HG03175 (cell line): ENCODE measurements at regions not wholly inside any gene's neighbourhood (a gene's known extent, or its start where the extent isn't known, plus 50 kb on each side); places are given as distances from the start of the nearest gene placed in this dataset.

Experiments
- ATAC-seq: cut with Tn5 transposase; IDR thresholded peaks from one replicate; pipeline ENCODE4 v1.9.1; 2021; ENCODE audit warnings: mild to moderate bottlenecking, moderate library complexity; ENCODE audit not compliant: unreplicated experiment

DNA sequence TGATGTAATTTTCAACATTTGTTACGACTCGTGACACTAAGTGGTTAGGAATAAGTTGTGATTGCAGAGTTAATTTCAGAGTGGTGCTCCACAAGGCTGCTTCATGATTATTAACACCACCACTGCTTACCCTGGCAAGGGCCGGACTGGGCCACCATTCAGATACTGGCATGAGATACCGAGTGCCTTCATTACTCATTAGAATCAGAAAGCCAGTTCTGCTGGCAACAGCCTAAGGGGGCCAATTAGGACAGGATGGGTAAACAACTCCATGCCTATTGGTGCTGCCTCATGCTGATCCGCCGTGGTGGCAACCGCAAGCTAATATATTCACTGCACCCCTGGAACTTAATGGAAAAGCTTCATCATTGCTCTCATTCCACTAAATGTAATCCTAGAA, 575.1 kb downstream of the EFNB2 start:
- no peak for ATAC-seq

DNA sequence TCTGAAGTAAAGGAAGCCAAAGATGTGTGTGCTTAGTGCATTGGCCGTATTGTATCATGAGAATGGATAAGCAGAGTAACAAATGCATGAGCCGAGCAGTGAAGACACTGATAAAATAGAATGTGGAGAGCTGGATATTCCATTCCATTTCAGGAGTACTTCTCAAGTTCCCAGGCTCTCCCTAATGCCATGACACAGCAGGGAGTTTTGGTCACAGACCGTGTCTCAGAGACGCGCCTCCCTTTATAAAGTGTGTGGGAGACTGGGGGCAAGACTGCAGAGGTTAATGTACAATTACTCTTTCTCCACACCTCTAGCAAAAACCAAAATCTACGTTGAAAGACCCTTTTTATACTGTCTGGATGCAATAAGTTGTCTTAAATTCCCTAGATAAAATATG, 575.6 kb downstream of the EFNB2 start:
- no peak for ATAC-seq

DNA sequence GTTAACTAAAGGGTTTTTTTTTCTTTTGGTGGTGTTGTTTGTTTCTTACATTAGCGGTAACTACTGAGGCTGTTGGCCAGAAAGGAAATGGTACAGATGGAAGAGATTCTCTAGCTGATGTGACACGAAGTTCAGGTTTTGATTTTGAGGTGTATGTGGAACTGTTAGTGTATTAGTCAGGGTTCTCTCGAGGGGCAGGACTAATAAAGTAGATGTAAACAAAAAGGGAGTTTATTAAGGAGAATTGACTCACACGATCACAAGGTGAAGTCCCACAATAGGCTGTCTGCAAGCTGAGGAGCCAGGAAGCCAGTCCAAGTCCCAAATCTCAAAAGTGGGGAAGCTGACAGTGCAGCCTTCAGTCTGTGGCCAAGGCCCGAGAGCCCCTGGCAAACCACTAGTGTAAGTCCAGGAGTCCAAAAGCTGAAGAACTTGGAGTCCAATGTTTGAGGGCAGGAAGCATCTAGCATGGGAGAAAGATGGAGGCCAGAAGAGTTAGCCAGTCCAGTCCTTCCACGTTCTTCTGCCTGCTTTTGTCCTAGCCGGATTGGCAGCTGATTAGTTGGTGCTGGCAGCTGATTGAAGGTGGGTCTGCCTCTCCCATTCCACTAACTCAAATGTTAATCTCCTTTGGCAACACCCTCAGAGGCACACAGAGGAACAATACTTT, 577.6 kb downstream of the EFNB2 start:
- ATAC-seq: no peak

DNA sequence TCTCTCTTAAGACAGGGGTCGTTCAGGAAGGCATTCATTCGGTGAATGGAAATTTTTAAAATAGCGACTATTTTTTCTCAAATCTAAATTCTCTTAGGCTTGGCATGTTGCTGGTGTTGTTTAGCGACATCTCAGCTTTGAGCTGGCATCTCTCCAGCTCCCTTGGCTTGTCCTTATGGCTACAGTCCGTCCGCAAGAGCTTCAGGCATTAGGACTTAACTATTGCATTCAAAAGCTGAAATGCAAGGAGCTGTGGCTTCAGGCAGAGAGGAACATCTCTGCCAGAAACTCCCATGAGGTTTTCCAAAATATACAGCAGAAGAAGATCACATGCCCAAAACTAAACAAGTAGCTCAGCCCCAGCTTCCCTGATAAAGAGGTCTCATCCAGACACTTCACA, 578.5 kb downstream of the EFNB2 start:
- ATAC-seq: no peak

DNA sequence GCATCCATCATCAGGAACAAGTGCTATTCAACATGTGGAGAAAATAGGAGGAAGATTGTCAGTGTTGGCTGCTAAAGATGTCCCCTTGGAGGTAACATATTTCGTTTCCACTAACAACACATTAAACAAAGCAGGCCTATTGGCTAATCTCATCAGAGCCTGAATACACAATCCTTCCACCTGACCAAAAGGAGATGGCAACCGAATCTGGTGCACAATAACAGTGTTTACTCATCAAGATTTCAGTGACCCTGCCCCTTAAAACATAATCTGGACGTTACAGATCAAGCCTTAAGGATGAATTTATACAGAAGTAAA, 582.5 kb downstream of the EFNB2 start:
- no peak for ATAC-seq

DNA sequence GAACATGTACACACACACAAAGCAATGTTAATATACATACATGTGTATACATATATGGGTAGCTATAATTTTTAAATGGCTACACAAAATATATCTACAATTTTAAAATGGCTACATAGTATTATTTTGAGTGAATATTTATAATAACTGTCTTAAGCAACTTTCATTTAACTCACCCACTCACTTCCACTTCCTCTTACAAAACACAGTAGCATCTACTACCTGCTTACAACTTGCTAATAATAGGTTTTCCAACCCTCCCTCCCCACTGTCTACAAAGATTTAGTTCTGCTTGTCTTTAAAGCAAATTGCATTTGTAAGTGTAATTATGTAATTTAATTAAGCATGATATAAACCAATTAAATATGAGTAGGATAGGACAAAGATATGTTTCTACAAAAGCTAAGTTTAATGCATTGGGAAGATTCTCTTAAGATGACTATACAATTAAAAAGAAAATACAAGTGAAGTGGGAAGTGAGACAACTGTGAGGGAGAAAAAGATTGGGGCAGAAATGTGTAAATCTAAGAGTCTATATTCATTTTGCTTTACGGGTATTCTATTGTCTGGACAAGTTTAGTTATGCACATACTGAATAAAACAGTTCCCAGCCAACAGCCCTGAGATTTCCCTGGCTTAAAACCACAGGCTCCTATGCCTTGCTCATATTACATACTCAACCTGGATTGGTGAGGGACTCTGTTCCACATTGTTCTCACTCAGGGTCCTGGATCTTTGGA, 583.1 kb downstream of the EFNB2 start:
- ATAC-seq: no peak

DNA sequence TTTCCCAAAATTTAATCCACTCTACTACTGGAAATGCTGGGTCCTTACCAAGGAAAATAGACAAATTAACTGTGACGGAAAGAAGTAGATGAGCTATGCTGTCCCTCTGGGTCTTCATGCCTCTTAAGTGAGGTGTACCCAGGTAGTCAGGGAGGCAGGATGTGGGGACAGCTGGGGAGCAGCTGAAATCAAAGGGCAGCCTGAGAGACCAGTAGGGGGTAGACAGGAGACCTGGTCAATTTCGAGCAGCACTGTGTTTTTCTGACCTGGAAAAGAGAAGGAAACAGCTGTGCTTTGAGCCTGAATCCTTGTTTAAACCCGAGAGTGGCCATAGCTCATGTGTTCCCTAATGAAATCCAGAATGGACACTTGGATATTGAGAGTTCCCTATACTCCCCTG, 587.3 kb downstream of the EFNB2 start:
- no peak for ATAC-seq

DNA sequence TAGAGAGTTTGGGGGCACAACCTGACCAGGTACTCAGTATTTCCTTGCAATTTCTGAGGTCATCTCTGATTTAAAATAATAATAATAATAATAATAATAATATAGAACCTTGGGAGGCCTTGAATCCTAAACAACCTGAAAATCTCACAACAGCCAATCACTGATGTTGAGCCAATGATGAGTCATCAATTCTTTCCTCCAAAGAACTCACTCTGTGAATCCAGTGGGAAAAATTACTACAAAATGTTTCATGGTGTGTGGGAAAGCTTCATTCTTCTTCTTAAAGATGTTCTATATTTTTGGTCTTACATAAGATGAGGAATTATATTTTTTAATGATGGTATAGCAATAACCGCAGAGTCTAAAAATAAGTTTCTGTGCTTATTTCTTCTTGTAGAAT, 594.6 kb downstream of the EFNB2 start:
- no peak for ATAC-seq

DNA sequence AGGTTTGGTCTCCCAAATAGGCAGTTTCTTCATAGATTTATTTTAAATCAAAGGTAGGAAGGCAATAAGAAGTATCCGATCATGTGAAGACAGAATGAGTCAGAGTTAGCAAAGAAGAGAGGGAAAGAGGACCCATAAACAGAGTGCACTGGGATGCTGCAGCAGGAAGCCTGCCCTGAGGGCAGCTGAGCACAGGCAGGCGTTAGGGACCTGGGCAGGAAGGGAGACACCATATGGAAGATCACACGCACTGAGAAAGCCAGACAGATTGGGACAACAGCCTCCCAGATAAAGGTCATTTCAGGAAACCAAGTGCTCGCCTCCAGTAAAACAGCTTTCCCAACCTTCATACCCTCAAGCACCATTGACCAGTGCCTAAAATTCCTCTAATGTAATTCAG, 598.0 kb downstream of the EFNB2 start:
- no peak for ATAC-seq

DNA sequence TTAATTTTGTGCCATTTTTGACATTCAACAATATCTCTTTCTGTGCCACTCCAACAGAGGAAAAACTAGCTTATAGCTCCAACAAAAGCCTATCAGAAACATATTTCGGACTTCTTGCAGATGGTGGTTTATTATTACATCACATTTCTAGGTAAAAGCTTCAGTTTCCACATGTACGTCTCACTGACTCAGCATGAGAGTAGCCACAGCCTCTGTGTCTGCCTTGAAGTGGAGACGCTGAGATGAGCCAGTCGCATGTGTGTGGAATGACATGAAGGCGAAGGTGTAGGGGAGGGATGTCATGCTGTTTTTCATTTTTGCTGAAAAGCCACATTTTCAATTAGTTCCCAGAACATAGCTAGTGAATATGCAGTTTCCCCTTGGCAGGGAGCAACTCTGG, 598.6 kb downstream of the EFNB2 start:
- no peak for ATAC-seq

DNA sequence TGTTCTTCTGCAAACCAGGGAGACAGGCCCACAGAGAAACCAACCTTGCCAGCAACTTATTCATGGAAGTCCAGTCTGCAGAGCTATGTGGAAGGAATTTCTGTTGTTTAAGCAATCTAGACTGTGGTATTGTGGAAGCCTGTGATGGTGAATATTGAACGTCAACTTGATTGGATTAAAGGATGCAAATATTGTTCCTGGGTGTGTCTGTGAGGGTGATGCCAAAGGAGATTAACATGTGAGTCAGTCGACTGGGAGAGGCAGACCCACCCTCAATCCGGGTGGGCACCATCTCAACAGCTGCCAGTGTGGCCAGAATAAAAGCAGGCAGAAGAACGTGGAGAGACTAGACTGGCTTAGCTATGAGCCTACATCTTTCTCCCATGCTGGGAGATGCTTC, 606.0 kb downstream of the EFNB2 start:
- ATAC-seq: no peak

DNA sequence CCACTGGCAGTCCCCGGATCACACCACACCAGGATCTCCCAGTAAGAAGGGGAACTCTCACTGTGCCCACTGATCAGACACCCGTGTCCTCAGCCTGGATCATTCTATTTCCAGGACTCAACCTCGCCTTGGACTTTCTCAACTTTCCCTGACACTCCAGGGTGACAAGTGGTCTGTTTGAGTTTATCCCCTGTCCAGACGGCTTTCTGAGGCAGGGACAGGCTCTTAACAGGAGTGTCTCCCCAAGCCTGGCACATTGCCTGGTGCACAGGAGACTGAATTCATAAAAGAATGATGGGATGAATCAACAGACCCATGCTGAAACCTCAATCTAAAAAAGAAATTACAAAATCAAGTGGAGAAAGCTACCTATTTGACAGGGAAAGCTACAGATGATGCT, 606.6 kb downstream of the EFNB2 start:
- ATAC-seq: no peak

DNA sequence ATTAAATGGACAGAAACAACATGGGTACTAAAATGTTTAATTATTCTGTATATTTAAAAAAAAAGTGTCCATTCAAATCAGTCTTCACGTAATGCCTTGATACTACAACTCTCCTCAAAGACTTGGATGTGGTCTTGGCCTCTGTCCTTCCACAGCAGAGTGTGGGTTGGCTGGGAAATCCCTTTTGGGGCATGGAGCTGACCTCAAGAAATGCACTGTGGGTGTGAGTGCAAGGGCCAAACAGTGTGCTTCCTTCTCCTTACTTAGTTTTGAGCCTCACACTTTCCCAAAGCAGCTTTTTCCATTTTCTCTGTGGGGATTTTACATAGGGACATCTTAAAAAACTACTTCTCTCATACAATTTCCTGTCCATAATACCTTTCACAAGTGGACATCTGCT, 607.4 kb downstream of the EFNB2 start:
- no peak for ATAC-seq

DNA sequence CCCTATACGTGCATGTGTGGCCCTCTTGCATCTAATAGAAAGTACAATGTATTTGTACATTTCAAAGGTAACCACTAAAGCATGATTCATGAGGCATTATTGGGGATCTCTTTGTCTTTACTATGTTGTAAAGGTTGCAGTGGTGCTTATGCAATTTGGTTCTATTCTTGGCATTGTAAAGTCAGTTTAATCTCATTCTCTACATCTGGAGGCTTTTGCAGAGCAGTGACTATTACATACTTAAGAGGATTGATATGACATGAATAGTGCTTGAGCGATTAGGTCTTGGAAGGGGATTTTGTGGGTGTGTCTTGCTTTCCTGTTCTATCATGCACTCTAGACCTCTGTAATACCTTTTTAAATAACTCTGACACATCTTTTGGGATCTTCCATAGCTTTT, 610.0 kb downstream of the EFNB2 start:
- no peak for ATAC-seq

DNA sequence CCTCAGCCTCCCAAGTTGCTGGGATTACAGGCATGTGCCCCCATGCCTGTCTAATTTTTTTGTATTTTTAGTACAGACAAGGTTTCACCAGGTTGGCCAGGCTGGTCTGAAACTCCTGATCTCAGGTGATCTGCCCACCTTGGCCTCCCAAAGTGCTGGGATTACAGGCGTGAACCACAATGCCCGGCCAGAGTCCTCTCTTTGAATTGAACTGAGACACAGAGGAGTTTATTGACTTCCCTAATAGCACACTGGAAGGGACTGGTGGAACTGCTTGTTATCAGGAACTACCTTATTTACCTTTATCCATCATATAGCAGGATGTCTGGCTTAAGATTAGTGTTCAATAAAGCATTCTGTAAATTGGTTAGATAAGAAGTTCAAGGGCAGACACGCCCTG, 613.8 kb downstream of the EFNB2 start:
- ATAC-seq: no peak

DNA sequence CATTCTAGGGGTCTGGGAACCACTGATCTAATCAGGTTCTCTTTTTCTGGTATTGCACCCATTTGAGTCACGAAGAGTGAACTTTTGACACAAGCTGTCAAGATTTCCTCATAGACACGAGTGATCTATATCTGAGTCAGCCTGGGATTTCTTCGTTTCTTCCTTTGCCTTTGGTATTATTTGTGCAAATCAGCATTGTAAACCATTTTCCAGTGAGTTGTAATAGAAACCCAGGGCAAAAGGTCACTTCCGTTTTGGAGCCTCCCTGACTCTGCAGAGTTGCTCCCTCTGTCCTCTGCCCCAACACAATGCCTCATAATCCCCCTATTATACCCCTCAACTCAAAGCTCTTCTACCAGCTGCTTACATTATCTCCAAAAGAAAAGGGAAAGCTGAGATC, 615.1 kb downstream of the EFNB2 start:
- ATAC-seq: no peak

DNA sequence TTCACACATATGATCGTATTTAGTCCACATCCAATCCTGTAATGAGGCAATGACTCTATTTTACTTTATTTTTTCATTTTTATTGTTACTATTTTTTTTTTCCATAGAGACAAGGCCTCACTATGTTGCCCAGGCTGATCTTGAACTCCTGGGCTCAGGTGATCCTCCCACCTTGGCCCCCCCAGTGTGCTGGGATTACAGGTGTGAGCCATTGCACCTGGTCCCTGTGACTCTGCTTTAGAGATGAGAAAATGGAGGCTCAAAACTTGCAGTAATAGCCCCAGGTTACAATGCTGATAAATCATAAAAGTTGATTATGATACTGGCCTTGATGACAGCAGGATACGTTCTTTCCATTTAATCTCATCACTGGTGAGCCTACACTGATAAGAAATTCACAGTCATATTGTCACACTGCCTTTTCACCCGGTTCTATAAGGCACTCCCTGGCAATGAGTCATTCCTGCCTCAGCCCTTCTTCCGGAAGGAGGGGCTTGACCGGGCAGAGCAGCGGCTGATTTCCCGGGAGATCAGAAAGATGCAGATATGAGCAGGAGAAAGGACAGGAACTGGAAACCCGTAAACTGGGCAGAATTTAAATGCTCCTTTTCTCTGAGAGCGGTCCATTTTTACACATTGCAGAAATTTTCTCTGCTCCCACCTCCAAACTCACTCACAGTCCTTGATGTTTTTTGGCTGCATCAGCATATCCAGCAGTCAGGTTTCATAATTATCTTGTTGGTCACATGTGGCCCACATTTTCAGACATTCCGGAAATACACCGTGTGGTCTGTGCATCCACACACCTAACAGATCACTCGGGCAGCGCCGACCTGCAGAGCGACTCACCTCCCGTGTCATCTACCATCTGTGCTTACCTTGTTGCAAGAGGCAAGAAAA, 616.4 kb downstream of the EFNB2 start:
- no peak for ATAC-seq

DNA sequence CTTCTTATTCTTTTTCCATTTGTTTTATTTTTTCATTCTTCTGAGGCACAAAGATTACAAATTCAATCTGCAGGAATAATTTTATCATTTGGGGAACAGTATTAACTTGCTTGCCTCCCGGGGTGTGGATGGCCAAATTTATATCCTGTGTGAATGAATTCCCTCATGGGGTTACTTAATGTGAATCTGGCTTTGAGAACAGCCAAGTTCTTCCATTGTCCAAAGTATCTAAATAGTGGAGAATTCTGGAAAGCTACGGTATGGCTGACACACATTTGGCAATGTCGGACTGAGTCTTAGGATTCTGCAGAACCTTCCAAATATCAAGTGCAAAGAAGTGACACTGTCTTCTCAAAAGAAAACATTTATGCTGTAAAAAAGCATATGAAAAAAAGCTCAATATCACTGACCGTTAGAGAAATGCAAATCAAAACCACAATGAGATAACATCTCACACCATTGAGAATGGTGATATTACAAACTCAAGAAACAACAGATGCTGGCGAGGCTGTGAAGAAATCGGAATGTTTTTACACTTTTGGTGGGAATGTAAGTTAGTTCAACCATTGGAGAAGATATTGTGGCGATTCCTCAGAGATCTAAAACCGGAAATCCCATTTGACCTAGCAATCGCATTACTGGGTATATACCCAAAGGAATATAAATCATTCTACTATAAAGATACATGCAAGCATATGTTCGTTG, 620.2 kb downstream of the EFNB2 start:
- no peak for ATAC-seq

DNA sequence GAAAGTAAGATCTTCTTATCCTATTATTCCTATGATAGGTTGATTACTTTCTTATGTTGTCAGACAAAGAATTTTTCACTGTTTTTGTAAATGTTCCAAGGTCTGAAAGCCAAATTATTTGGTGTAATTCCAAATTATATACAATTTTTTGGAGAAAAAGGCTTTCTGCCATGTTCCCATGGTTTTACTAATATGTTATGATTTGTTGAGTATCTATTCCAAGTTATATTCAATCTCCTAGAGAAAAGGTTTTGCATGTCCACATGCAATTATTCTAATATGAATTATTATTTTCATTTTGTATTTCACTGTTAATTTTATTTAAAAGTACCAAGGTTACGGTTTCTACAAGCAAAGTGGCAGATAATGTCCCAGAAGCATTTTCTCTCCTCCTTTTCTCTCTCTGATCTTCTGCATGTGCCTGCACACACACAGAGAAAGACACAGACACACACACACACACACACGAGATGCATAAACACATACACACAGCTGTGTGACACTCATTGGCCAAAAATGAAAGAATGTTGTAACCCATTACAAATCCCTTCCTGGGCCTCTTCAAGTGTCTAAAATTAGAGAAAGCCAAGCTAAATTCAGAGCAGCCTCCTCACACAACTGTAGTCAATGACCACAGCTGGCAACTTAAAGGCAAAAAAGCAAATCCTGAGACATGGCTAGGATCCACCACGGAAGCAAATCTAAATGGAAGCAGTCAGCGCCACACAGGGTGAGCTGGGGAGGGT, 621.0 kb downstream of the EFNB2 start:
- no peak for ATAC-seq

DNA sequence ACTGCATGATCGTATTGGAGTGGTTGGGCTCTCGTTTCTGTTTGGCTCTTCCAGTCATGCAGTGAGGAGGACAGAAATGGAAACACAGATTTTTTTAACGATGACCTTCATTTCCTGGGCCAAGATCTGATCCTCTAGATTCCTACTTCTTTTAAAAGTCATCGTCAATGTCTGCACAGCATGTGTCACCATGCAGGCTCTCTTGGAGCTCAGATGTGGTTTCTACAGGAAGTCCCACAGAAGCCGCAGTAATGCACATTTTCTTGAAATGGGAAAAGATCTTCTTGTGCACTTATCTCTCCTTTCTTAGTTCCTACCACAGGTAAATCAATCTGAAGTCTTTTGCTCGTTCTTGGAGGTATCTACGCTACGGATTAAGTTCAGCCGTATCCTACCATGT, 626.9 kb downstream of the EFNB2 start:
- ATAC-seq: no peak
